BLaER1 (cell line): ENCODE measurements at regions not wholly inside any gene's neighbourhood (a gene's known extent, or its start where the extent isn't known, plus 50 kb on each side); places are given as distances from the start of the nearest gene placed in this dataset.
"Not testable (repeated sequence)": the region's sequence is repeated elsewhere in the genome, so short reads cannot be mapped to it uniquely, and the experiment has no call there.

Experiments
- H3K27ac ChIP-seq: shearing (Covaris generic); formaldehyde crosslinking; 2 replicates; pipeline ENCODE4 v1.8.1; 2022
- H3K27me3 ChIP-seq: shearing (Covaris generic); formaldehyde crosslinking; 2 replicates; pipeline ENCODE4 v1.8.1; 2022
- H3K36me3 ChIP-seq: shearing (Covaris generic); formaldehyde crosslinking; 2 replicates; pipeline ENCODE4 v1.8.1; 2022
- H3K4me1 ChIP-seq: shearing (Covaris generic); formaldehyde crosslinking; 2 replicates; pipeline ENCODE4 v1.8.1; 2022
- H3K4me2 ChIP-seq: shearing (Covaris generic); formaldehyde crosslinking; 2 replicates; pipeline ENCODE4 v1.8.1; 2022
- H3K4me3 ChIP-seq: shearing (Covaris generic); formaldehyde crosslinking; 2 replicates; pipeline ENCODE4 v1.8.1; 2022
- H3K9ac ChIP-seq: shearing (Covaris generic); formaldehyde crosslinking; 2 replicates; pipeline ENCODE4 v1.8.1; 2022
- H3K9me3 ChIP-seq: shearing (Covaris generic); formaldehyde crosslinking; 2 replicates; pipeline ENCODE4 v1.8.1; 2022
- H4K20me1 ChIP-seq: shearing (Covaris generic); formaldehyde crosslinking; 2 replicates; pipeline ENCODE4 v1.8.1; 2022
- Cebpa-rat ChIP-seq: shearing (Covaris generic); IDR thresholded peaks from 2 replicates; pipeline ENCODE4 v1.8.1; 2022

DNA sequence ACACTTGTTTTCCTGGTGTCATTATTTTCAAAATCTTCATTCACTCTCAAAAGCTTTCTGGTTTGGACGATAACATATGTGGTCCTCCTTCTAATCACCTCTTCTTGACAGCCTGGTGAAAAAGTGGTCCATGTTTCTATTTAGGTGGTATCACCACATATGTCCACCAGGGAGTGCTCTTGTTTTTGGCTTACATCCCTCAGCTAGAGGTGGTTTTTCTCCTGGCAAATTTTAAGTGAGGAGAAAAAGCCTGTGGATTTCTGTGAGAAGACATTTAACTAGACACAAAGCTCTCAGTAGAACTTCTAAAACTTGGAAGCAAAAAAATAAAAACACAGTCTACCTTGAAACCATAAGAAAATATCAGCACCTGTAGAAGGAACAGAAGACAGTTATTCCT is 58.0 kb upstream of the FRMPD4 start:
- H3K4me2 ChIP-seq, result no peak overlapping the region

GRCh38 chrX:12082959-12083358 is 55.3 kb upstream of the FRMPD4 start:
- not testable (repeated sequence) for H4K20me1 ChIP-seq

More for the DNA sequence above, 58.0 kb upstream of the FRMPD4 start:
- Histone ChIP-seq H3K4me1 (no peaks in the 10 kb centered on the region), H3K4me3 (no peak overlapping the region), H3K27ac (no peak overlapping the region), H3K27me3 (peaks cover 68% of the 10 kb centered on the region), H4K20me1 (no peaks in the 10 kb centered on the region; the same call in 1 of the 2 replicates), H3K36me3 (no peaks in the 10 kb centered on the region), H3K9me3 (peaks cover 14% of the 10 kb centered on the region), H3K9ac (no peak overlapping the region)
- TF ChIP-seq Cebpa-rat, result no peak

More at GRCh38 chrX:12082959-12083358, 55.3 kb upstream of the FRMPD4 start:
- not testable (repeated sequence) for H3K36me3 ChIP-seq, H3K27ac ChIP-seq, H3K4me3 ChIP-seq, H3K9ac ChIP-seq, H3K4me2 ChIP-seq, H3K4me1 ChIP-seq
- Histone ChIP-seq H3K27me3 (peaks cover 59% of the 10 kb centered on the region), H3K9me3 (peaks cover 14% of the 10 kb centered on the region)
